ENCODE measurements at regions not wholly inside any gene's neighbourhood (a gene's known extent, or its start where the extent isn't known, plus 50 kb on each side); places are given as distances from the start of the nearest gene placed in this dataset.

- no peaks in the 10 kb centered on the region for H3K27me3 Mint-ChIP-seq
- H3K4me3 Mint-ChIP-seq: peak overlapping the region; percentile 50
- DNase-seq (no peak), ATAC-seq (ENCODE audit: poor library complexity) (peak; percentile 9)
- Histone ChIP-seq H3K36me3 (ENCODE audit: insufficient read depth, low read length) (peaks cover 13% of the 10 kb centered on the region), H3K27me3 (ENCODE audit: control insufficient read depth in 1 of 2, insufficient read depth in 2 of 2, low read length in 2 of 2) (no peaks in the 10 kb centered on the region), H3K9me3 (ENCODE audit: control insufficient read depth in 1 of 2, insufficient read depth in 1 of 2, low read length in 2 of 2) (no peaks in the 10 kb centered on the region), H3K4me1 (ENCODE audit: insufficient read depth, low read length) (peaks cover 100% of the 10 kb centered on the region), H3K27ac (ENCODE audit: low read depth in 1 of 2, low read length in 2 of 2) (peak overlapping the region in 1 of 2 donors; percentile 32), H3K4me3 (ENCODE audit: low read length) (peak overlapping the region; percentile 41)
- ChIA-PET POLR2A (interaction anchor here (0.7 to 3.8 kb wide), 30 partner anchors 9 to 575 kb away, joined by 3 to 29 read pairs (median 7); partner anchors contain the start of gene TNRC6C), CTCF (interaction anchor here (0.6 to 2.7 kb wide), 3 partner anchors 17 to 949 kb away, joined by 5 to 12 read pairs (median 11); no protein-coding TSS in a partner anchor)
- peaks cover 20% of the 10 kb centered on the region for H3K36me3 Mint-ChIP-seq (ENCODE audit: low read depth)
- TF ChIP-seq CTCF (IDR thresholded peaks at IDR 0.05): no peak
- intact Hi-C loops (cut with DNase I, micrococcal nuclease): loop anchor here in 1 of 2 experiments (2.0 kb wide), 1 partner anchor 112 kb away; no protein-coding TSS in a partner anchor
- peaks cover 93% of the 10 kb centered on the region for H3K4me1 Mint-ChIP-seq (ENCODE audit: low read depth)
- H3K9me3 Mint-ChIP-seq: no peaks in the 10 kb centered on the region
- peak overlapping the region; percentile 93 for H3K27ac Mint-ChIP-seq
Measured at GRCh38 chr17:77382966-77383612, 242.3 kb downstream of the SEC14L1 start.

- peaks cover 100% of the 10 kb centered on the region for H3K4me1 ChIP-seq (ENCODE audit: insufficient read depth, low read length)
- TF ChIP-seq CTCF (IDR thresholded peaks at IDR 0.05): no peak
- DNase-seq: no peak
Measured at GRCh38 chr17:77383613-77384608, 243.1 kb downstream of the SEC14L1 start.

More at GRCh38 chr17:77383613-77384608, 243.1 kb downstream of the SEC14L1 start:
- Histone ChIP-seq H3K27ac (ENCODE audit: low read depth in 1 of 2, low read length in 2 of 2) (peak overlapping the region in 1 of 2 donors; percentile 32), H3K27me3 (ENCODE audit: control insufficient read depth in 1 of 2, insufficient read depth in 2 of 2, low read length in 2 of 2) (no peaks in the 10 kb centered on the region), H3K36me3 (ENCODE audit: insufficient read depth, low read length) (peaks cover 13% of the 10 kb centered on the region), H3K9me3 (ENCODE audit: control insufficient read depth in 1 of 2, insufficient read depth in 1 of 2, low read length in 2 of 2) (no peaks in the 10 kb centered on the region), H3K4me3 (ENCODE audit: low read length) (no peak overlapping the region)
- CTCF ChIA-PET: interaction anchor here (0.6 to 2.7 kb wide), 3 partner anchors 16 to 949 kb away, joined by 5 to 12 read pairs (median 11); no protein-coding TSS in a partner anchor
- H3K9me3 Mint-ChIP-seq: no peaks in the 10 kb centered on the region
- peak overlapping the region; percentile 93 for H3K27ac Mint-ChIP-seq
- peak overlapping the region; percentile 63 for H3K4me3 Mint-ChIP-seq
- POLR2A ChIA-PET: interaction anchor here (1.0 to 3.8 kb wide), 13 partner anchors 16 to 575 kb away, joined by 3 to 29 read pairs (median 14); partner anchors contain the start of gene TNRC6C
- H3K4me1 Mint-ChIP-seq (ENCODE audit: low read depth): peaks cover 93% of the 10 kb centered on the region
- ATAC-seq (ENCODE audit: poor library complexity): no peak
- H3K36me3 Mint-ChIP-seq (ENCODE audit: low read depth): peaks cover 16% of the 10 kb centered on the region
- H3K27me3 Mint-ChIP-seq: no peaks in the 10 kb centered on the region
- intact Hi-C loops (cut with DNase I, micrococcal nuclease): loop anchor here in 1 of 2 experiments (2.0 kb wide), 1 partner anchor 111 kb away; no protein-coding TSS in a partner anchor
